HG02870 (cell line): ENCODE measurements at regions not wholly inside any gene's neighbourhood (a gene's known extent, or its start where the extent isn't known, plus 50 kb on each side); places are given as distances from the start of the nearest gene placed in this dataset.
"Not testable (repeated sequence)": the region's sequence is repeated elsewhere in the genome, so short reads cannot be mapped to it uniquely, and the experiment has no call there.

Experiments used
- ATAC-seq: cut with Tn5 transposase; IDR thresholded peaks from one replicate; pipeline ENCODE4 v1.9.1; 2021; ENCODE audit warnings: mild to moderate bottlenecking, moderate library complexity; ENCODE audit not compliant: unreplicated experiment

DNA sequence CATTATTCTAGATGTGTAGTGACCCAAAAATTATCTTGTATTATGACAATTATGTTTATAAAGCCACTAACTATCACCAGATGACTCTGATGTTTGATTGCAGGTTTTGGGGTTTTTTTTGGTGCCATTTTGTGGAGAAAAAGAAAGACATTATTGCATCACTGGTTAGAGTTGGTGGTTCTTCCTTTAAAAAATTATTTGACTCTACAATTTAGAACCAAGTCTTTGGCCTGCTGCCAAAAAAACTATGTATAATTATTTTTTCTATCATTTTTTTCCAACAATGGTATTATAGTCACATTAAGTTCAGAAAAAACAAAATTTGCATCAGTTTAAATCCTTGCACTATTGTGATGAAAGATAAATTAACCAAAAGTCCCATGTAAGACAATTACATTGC is 258.6 kb upstream of the GRM7 start:
- no peak for ATAC-seq

DNA sequence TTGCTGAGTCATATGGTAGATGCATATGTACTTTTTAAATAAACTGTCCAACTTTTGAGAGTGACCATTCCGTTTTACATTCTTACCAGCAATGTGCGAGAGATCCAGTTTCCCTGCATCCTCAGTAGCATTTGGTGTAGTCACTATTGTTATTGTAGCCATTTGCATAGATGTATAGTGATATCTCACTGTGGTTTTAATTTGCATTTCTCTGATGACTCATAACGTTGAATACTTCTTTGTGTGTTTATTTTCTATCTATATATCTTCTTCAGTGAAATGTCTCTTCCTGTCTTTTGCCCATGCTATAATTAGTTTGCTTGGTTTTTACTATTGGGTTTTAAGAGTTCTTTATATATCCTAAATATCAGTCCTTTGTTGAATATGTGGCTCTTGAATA is 255.7 kb upstream of the GRM7 start:
- no peak for ATAC-seq

DNA sequence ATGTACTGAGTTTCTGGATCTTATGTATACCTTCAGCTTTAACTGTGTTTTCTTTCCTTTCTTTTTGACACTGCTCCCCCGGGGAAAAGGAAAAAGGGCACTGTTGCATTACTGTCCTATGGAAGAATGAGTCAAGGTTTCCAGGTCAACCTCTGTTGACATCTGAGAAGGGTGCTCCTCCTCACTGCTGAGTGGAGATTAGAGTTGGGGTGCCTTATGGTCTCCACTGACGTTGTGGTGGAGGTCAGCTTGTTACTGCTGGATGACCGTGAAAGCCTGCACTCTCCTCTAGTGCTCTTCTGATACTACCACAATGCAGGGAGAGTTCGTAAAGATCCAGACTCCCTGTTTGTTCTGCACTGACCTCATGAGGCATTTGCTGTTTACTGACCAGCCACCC is 252.1 kb upstream of the GRM7 start:
- no peak for ATAC-seq

- no peak for ATAC-seq
These were observed 248.8 kb upstream of the GRM7 start for GRCh38 chr3:6612034-6612616.

DNA sequence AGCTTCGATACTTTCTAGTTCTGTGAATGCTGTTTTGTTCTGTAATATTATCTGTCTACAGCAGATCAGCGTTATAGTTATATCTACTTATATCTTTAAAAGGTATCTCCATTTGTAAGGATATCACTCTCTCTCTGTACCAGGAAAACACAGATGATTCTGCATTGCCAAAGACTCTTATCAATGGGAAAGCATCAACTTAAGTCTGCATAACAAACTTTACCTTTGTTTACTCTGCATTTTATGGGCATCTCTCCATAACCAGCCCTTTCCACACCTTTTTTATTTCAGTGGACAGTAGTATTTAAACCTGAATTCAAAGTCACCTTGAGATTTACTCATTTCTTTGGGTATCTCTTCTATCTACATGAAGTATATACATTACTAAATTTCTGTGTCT is 238.7 kb upstream of the GRM7 start:
- ATAC-seq, result no peak

GRCh38 chr3:6622712-6623111 is 238.2 kb upstream of the GRM7 start:
- ATAC-seq, result no peak

GRCh38 chr3:6631376-6631775 is 229.5 kb upstream of the GRM7 start:
- ATAC-seq, result no peak

DNA sequence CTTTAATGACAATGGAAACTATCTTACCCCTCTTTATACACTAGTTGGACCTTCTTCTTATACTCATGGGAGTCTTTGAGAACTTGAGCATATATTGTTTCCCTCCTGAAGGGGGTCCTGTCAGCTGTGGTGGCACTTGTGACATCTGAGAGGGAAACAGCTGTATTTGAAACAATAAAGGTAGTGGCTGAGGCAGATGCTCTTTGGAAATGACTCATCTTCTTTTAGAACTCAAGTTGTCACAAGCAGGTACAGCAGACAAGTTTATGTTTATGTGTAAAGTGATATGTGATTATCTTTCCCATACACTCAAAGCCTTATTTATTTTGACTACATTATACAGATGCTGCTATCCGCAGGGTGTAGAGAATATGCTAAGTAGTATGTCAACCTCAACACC is 220.0 kb upstream of the GRM7 start:
- ATAC-seq, result no peak

GRCh38 chr3:6644070-6644929 is 216.6 kb upstream of the GRM7 start:
- no peak for ATAC-seq

DNA sequence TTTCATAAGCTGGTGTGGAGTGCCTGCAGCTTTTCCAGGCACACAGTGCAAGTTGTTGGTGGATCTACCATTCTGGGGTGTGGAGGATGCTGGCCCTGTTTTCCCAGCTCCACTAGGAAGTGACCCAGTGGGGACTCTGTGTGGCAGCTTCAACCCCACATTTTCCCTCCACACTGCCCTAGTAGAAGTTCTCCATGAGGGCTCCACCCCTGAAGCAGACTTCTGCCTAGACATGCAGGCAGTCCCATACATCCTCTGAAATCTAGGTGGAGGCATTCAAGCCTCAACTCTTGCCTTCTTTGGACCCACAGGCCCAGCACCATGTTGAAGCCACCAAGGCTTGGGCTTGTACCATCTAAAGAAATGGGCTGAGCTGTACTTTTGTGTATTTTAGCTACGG is 206.2 kb upstream of the GRM7 start:
- ATAC-seq, result no peak

- ATAC-seq, result no peak
These were observed 205.6 kb upstream of the GRM7 start for GRCh38 chr3:6655275-6655674.

GRCh38 chr3:6657591-6657990 is 203.3 kb upstream of the GRM7 start:
- no peak for ATAC-seq

- no peak for ATAC-seq
These were observed 193.6 kb upstream of the GRM7 start for GRCh38 chr3:6667354-6667753.

- no peak for ATAC-seq
These were observed 189.6 kb upstream of the GRM7 start for GRCh38 chr3:6671363-6671762.

GRCh38 chr3:6679510-6679909 is 181.4 kb upstream of the GRM7 start:
- no peak for ATAC-seq

DNA sequence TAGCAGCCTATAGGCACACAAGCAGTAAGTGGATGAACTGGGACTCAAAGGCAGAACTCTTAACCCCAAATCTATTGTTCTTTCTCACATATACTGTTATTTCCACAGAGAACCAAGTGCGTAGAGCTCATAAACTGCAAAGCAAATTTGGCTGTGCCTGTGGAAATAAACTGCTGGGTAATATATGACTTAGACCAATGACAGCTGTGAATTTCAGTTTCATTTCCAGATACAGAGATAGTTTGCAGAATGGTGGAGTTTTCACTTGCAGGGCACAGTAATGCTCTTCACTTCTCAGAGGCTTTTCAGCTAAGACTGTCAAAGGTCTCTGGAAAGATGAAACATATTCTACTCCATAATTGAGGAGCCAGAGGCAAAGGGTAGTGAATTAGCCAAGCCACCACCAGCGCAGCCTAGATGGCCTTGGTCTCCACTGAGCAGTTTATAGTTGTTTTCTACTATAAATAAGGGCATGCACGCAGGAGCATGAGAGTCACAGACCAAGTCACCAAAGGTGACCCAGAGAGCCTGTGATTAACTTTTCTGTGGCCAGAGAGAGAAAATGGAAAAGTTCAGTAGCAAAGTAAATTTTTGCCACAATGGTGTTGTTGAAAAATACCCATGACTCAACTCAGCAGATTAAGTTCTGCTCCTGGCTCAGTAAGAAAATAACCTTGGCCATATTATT is 180.7 kb upstream of the GRM7 start:
- ATAC-seq, result no peak

DNA sequence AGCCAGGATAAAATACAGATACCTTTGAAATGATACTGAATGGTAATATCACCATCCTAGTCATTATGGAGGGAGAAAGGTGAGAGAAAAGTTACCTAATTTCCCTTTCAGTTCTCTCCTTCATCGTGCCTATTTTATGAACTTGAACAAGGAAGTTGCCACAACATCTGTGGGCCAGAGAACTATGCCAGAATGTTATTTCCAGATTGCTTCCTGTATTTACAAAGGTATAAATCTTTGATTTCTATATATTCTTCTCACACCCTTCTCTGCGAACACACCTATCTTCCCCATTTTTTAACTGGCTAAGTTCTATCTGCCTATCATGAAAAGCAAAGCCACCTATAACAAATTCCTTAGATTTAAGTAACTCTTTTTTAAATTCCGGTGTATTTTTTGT is 163.6 kb upstream of the GRM7 start:
- ATAC-seq, result no peak

DNA sequence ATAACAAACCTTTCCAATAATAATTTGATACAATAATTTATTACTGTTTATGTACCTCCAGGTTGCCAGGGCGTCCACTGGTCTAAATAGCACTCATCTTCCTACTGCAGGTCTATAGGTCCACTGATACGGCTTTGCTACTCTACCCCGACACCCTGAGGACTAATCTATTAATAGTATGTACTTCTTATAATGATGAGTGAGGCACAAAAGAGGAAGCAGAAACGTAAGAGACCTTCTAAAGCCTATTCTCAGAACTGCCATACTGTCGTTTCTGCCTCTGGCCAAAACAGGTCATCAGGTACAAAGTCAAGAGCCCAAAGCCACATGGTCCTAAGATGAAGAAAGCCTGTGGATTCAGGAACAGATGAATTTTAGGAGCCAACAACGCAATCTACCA is 163.2 kb upstream of the GRM7 start:
- ATAC-seq, result no peak

DNA sequence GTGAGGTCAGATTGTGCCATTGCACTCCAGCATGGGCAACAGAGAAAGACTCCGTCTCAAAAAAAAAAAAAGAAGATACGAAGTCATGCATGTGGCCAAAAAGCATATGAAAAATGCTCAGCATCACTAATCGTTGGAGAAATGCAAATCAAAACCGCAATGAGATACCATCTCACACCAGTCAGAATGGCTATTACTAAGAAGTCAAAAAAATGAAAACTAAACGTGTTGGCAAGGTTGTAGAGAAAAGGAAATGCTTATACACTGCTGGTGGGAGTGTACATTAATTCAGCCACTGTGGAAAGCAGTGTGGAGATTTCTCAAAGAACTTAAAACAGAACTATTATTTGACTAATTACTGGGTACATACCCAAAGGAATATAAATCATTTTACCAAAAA is 156.1 kb upstream of the GRM7 start:
- not testable (repeated sequence) for ATAC-seq

- ATAC-seq, result no peak
These were observed 154.1 kb upstream of the GRM7 start for GRCh38 chr3:6706777-6707176.

- no peak for ATAC-seq
These were observed 151.7 kb upstream of the GRM7 start for GRCh38 chr3:6709178-6709577.

DNA sequence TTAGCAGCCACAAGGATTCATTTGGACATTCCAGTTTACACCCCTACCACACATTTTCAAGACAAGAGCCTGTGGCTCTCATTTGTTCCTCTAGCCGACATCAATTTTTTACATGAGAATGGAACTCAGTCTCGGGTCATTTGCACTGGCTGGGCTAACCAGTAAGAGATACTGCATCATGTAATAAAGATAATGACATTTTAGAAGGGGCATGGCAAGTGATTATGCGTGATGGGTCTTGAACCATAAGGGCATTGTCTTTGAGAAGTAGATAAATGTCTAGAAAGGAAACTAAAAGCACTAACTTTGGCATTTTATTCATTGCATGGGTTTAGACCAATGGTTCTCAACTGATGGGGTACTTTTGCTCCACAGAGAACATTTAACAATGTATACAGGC is 146.0 kb upstream of the GRM7 start:
- ATAC-seq, result no peak
